ENCODE measurements at regions not wholly inside any gene's neighbourhood (a gene's known extent, or its start where the extent isn't known, plus 50 kb on each side); places are given as distances from the start of the nearest gene placed in this dataset.

GRCh38 chr10:32147730-32148129 is 91.5 kb upstream of the KIF5B start:
- no peak overlapping the region for H3K4me3 ChIP-seq (ENCODE audit: low read depth, low read length)
- H3K36me3 ChIP-seq (ENCODE audit: control insufficient read depth, insufficient read depth, low read length) = no peaks in the 10 kb centered on the region
- no peak for TF ChIP-seq CTCF (IDR thresholded peaks at IDR 0.05; ENCODE audit: insufficient read depth, low read length, poor library complexity, severe bottlenecking)
- H3K27me3 ChIP-seq (ENCODE audit: control insufficient read depth, insufficient read depth, low read length) = no peaks in the 10 kb centered on the region
- DNase-seq (ENCODE audit: low read depth) = no peak

GRCh38 chr10:32146166-32146565 is 89.9 kb upstream of the KIF5B start:
- no peak for TF ChIP-seq CTCF (IDR thresholded peaks at IDR 0.05; ENCODE audit: insufficient read depth, low read length, poor library complexity, severe bottlenecking)
- Histone ChIP-seq H3K4me3 (ENCODE audit: low read depth, low read length) (no peak overlapping the region), H3K27me3 (ENCODE audit: control insufficient read depth, insufficient read depth, low read length) (no peaks in the 10 kb centered on the region), H3K36me3 (ENCODE audit: control insufficient read depth, insufficient read depth, low read length) (no peaks in the 10 kb centered on the region)
- DNase-seq (ENCODE audit: low read depth) = no peak

GRCh38 chr10:32144817-32145688 is 88.8 kb upstream of the KIF5B start:
- DNase-seq (ENCODE audit: low read depth) = no peak
- no peaks in the 10 kb centered on the region for H3K36me3 ChIP-seq (ENCODE audit: control insufficient read depth, insufficient read depth, low read length)
- H3K27me3 ChIP-seq (ENCODE audit: control insufficient read depth, insufficient read depth, low read length) = no peaks in the 10 kb centered on the region
- TF ChIP-seq CTCF (IDR thresholded peaks at IDR 0.05; ENCODE audit: insufficient read depth, low read length, poor library complexity, severe bottlenecking) = no peak
- no peak overlapping the region for H3K4me3 ChIP-seq (ENCODE audit: low read depth, low read length)

- DNase-seq (ENCODE audit: low read depth) = no peak
- no peaks in the 10 kb centered on the region for H3K27me3 ChIP-seq (ENCODE audit: control insufficient read depth, insufficient read depth, low read length)
- TF ChIP-seq CTCF (IDR thresholded peaks at IDR 0.05; ENCODE audit: insufficient read depth, low read length, poor library complexity, severe bottlenecking) = no peak
- no peaks in the 10 kb centered on the region for H3K36me3 ChIP-seq (ENCODE audit: control insufficient read depth, insufficient read depth, low read length)
- no peak overlapping the region for H3K4me3 ChIP-seq (ENCODE audit: low read depth, low read length)
Observed at GRCh38 chr10:32143302-32143847, 87.2 kb upstream of the KIF5B start.

- no peaks in the 10 kb centered on the region for H3K36me3 ChIP-seq (ENCODE audit: control insufficient read depth, insufficient read depth, low read length)
- TF ChIP-seq CTCF (IDR thresholded peaks at IDR 0.05; ENCODE audit: insufficient read depth, low read length, poor library complexity, severe bottlenecking) = no peak
- no peak overlapping the region for H3K4me3 ChIP-seq (ENCODE audit: low read depth, low read length)
- H3K27me3 ChIP-seq (ENCODE audit: control insufficient read depth, insufficient read depth, low read length) = no peaks in the 10 kb centered on the region
- DNase-seq (ENCODE audit: low read depth) = no peak
Observed at GRCh38 chr10:32142646-32143045, 86.4 kb upstream of the KIF5B start.
